HG03095 (cell line): ENCODE measurements at regions not wholly inside any gene's neighbourhood (a gene's known extent, or its start where the extent isn't known, plus 50 kb on each side); places are given as distances from the start of the nearest gene placed in this dataset.
"Not testable (repeated sequence)": the region's sequence is repeated elsewhere in the genome, so short reads cannot be mapped to it uniquely, and the experiment has no call there.

Source experiments
- ATAC-seq: cut with Tn5 transposase; IDR thresholded peaks from one replicate; pipeline ENCODE4 v1.9.1; 2021; ENCODE audit warnings: moderate library complexity; ENCODE audit not compliant: unreplicated experiment

DNA sequence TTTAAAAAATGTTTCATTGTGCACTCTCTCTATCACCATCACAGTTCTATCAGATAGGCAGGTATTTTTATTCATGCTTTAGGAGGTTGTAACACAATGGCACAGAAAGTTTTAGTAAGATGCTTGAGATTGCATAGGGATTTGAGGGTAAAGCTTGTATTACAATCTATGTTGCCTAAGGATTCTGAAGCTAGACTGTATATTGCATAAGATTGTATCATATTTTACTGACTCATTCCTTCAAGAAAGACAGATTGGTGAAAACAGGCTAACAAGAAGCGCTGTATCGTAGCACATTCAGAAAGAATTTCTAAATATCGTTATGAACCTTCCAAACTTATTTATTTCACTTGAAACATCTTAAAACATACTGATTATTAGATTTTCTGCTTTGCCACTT is 577.7 kb downstream of the EBF1 start:
- ATAC-seq = no peak

- ATAC-seq = no peak
Measured at GRCh38 chr5:158519433-158520021, 580.2 kb downstream of the EBF1 start.

DNA sequence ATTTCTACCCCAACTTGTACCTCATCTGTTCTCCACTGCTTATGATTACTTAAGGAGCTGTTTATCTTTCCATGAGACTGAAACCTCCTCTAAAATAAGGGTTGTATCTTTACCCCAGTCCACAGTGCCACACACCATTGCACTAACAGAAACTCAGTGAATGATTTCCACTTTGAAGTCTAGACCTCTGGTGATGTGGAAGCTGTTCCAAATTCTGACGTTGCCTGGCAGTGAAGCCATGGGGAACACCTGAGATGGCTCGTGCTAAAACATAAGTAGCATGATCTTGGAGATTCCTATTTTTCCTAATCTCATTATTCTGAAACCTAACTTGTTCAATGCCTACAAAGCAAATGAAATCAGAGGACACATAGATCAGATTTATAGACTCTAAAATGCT is 583.2 kb downstream of the EBF1 start:
- ATAC-seq = no peak

DNA sequence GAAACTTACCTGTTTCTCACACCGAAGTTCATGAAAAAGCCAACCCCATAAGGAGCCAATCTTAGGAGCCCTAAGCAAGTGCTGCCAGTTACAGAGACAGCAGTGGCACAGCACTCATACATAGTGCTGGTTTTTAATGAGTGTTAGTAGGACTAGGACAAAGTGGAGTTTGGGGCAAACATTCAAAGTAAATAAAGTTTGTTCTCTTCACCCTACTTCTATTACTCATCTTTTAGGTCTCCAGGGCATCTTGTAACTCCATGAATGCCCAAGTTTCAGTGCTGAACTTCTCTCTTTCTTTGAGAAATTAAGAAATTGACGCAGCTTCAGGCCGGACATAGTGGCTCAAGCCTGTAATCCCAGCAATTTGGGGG is 584.7 kb downstream of the EBF1 start:
- ATAC-seq = no peak

GRCh38 chr5:158514319-158514985 is 585.3 kb downstream of the EBF1 start:
- no peak for ATAC-seq

- ATAC-seq = no peak
Measured at GRCh38 chr5:158513490-158514318, 586.0 kb downstream of the EBF1 start.

DNA sequence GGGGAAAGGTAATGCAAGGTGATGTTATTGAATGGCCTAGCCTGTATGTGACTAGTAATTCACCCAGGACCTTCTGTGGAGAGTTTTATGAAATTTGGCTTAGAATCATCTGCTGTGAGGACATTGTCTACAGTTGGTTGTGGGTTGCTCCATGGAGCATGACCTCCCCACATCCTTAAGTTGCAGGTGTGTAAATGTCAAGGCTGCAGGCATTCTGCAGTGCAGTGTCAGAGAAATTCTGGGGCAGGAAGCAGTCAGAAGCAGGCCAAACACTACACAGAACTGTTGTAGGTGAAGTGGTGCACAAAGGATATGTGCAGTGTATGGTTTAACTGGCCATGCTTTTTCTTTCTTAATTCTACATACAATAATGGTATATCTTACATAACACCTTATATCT is 588.3 kb downstream of the EBF1 start:
- ATAC-seq = peak; percentile 87

- ATAC-seq = no peak
Measured at GRCh38 chr5:158510479-158510878, 589.2 kb downstream of the EBF1 start.

DNA sequence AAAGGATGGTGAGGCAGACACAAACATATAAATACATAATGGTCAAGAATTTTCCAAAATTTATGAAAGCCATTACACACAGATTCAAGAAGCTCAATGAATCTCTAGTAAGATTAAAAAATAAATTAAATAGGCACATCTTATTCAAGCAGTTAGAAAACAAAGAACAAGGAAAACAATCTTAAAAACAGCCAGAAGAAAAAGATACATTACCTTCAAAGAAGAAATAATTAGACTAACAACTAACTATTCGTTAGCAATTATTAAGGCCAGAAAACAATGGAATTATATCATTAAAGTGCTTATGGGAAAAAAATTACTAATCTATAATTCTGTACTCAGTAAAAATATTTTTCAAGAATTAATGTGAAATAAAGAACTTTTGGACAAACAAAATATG is 593.1 kb downstream of the EBF1 start:
- ATAC-seq = no peak

DNA sequence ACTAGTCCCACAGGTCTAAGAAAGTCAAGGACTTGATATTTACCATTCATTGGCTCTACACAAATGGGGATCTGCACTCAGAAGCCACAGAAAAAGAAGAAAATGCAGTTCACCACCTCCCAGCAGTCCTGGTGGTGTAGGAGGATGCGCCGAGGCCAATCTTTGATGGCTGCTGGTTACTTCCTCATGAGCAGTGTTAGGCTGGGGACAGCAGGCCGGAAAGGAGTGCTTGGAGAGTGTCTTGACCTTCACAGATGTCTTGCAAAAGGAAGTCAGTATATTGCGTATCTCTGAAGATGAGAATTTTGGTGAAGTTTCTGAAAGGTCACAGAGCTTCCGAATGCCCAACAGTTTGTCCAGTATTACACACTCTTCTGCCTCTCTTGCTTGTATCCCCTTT is 597.0 kb downstream of the EBF1 start:
- ATAC-seq = no peak

DNA sequence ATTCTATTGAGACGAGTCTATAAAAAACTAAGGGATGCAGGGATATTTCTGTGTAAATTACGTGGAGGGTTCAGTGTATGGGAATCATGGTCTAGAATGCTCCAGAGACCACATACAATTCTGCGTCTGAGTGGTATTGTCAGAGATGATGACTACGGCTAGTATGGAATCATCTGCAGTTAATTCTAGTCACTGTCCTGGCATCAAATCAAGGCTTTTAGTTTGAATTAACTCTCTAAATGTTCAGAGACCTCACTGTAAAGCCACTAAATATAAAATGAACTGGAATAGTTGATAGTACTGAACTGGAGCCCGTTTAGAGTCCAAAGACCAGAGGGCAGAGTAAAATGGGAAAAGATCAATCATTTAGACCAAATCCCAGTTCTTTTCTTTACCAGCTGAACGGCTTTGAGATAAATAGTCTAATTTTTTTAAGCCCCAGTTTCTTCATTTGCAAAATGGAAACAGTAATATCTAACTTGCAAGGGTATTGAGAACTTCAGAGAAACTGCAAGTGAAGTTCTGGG is 599.8 kb downstream of the EBF1 start:
- no peak for ATAC-seq

- no peak for ATAC-seq
Measured at GRCh38 chr5:158499075-158499891, 600.4 kb downstream of the EBF1 start.

GRCh38 chr5:158496624-158497023 is 603.1 kb downstream of the EBF1 start:
- ATAC-seq = no peak

- ATAC-seq = no peak
Measured at GRCh38 chr5:158494541-158494940, 605.2 kb downstream of the EBF1 start.

DNA sequence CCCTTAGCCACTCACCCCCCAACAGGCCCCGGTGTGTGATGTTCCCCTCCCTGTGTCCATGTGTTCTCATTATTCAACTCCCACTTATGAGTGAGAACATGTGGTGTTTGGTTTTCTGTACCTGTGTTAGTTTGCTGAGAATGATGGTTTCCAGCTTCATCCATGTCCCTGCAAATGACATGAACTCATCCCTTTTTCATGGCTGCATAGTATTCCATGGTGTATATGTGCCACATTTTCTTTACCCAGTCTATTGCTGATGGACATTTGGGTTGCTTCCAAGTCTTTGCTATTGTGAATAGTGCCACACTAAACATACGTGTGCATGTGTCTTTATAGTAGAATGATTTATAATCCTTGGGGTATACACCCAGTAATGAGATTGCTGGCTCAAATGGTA is 605.7 kb downstream of the EBF1 start:
- not testable (repeated sequence) for ATAC-seq

DNA sequence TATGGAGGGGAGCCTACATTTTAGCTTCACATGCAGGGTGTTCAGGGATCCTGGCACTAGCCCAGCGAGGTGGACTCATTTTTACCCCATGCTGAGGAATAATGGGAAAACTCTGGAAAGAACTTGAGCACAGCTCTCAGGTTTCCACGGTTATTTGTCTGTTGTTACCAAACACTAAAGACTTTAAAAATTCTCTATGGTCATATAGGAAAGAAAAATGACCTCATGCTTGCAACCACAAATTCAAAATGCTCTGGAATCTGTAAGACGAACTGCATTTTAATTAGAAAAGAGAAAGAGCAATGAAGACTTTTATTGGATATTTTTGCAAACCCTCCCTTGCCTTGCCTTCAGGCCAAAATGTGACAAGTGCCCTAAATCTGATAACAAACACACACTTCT is 606.9 kb downstream of the EBF1 start:
- ATAC-seq = no peak

GRCh38 chr5:158492136-158492535 is 607.6 kb downstream of the EBF1 start:
- no peak for ATAC-seq

DNA sequence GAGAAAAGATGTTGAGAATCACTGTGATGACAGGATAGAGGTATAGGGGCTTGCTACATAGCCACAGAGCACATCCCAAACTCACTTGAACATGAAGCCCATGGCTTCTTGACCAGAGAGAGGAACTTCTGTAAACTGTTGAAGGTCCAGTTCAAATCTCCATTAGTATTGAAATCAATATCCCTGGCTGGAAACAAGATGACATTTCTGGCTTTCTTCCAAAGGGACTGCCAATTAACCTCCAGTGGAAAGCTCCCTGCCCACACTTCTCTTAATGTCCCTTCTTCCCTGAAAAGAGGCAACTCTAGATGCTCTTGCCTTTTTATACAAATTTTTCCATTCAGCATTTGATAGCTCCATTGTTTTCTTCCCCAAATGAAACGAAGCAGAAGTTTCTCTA is 612.1 kb downstream of the EBF1 start:
- ATAC-seq = no peak

GRCh38 chr5:158487156-158487555 is 612.6 kb downstream of the EBF1 start:
- ATAC-seq = no peak

DNA sequence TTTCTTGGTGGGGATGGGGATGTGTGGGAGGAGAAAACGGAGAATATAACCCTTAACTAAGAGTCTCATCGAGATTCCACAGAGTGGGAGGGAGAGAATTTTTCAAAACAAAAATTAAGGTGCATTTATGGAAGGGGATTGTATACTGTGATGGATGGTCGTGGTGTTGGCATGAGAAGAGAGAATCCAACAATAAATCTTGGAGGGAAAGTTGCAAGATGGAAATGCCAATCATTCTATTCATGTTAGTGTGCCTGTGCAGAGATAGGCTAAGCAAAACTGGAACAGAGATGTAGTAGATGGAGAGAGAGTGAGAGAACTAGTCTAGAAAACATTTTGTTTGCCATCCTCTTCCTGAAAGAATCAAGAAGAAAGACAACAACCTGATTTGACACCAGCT is 613.1 kb downstream of the EBF1 start:
- no peak for ATAC-seq

GRCh38 chr5:158485604-158486081 is 614.1 kb downstream of the EBF1 start:
- no peak for ATAC-seq
